GM21526 (cell line): ENCODE measurements at regions not wholly inside any gene's neighbourhood (a gene's known extent, or its start where the extent isn't known, plus 50 kb on each side); places are given as distances from the start of the nearest gene placed in this dataset.
A peak's percentile ranks its signal among the peaks of the same experiment; 100 is the strongest.

Experiments used
- ATAC-seq: cut with Tn5 transposase; IDR thresholded peaks from one replicate; pipeline ENCODE4 v1.9.1; 2021; ENCODE audit warnings: moderate library complexity; ENCODE audit not compliant: unreplicated experiment, low FRiP score

DNA sequence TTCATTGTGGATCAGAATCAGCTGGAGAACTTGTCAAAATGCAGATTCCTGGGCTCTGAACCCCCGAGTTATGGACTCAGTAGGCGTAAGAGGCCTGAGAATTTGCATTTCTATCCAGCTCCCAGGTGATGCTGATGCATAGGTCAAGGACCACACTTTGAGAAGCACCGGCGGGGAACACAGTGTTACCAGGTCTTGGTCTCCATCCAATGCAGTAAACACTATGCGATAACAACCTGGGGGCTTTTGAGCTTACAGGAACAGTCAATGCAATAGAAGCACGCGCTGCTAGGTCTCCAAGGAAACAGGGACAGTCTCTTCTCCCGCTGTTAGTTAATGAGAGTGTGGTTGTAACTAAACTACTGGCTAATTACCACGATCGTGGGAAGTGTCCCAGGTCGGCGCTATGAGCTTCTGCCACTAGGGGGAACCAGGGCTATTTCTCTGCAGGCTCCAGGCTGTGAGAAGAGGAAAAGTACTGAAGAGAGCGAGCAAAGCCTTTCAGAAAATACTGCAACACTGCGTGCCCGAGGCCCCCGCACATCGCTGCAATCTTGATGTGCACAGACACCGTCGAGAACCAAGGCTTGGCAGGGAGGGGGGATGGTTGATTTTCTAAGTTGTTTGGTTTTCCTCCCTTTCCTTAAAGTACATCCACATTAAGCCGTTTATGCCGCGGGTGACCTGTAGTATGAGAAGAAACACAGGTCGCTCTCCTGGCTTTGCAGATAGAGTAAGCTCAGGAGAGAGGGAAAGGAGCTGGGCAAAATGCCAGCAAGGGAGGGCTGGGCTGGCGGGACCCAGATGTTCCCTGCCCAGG, 52.0 kb upstream of the KCNA1 start:
- peak; percentile 62 for ATAC-seq

DNA sequence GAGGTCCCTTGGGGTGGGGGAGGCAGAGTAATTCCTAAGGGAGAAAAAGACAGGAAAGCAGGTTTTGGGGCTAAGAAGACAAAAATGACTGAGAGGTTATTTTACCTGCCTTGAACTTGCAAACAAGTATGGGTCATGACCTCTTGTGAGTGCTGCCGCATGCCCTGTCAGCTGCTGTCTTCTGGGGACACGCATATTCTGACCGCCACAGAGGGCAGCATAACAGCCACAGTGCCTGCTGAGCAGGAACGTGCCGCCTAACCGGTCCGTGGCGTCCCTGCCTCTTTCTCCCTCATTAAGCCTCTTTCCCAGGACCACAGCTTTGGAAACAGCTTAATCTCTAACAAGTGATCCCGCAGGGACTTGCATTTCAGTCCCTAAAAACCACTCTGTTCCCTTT, 51.3 kb upstream of the KCNA1 start:
- ATAC-seq: no peak

DNA sequence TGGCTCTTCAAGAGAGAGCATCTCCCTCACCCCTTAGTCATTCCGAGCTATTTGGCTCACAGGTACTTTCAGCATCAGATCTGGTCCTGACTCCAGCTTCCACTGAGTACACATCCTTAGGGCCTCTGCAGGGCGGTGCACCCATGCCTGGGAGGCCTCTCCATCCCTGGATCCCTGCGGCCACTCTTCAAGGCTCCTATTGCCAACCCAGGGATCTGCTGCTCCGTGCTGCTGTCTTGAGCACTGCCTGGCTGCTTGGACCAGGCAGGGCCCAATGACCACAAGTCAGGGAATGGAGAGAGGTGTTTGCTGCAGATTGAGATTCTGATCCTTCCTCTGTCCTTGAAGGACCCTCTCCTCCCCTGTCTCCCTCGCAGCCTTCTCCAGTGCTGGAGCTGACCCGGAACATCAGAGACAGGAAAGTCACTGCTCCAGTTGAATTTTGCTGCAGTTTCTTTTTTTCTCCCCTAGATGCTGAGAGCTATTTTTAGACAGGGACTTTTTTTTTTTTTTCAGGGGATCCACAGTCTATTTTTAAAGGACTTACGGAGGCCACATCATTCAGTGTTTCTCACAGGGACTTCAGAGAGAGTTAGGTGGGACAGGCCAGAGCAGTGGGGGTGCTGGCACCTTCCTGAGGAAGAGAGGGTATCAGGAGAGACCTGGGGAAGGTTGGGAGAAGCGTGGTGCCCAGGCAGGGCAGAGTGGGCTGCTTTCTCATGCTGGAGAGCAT, 50.1 kb upstream of the KCNA1 start:
- no peak for ATAC-seq
